Heart left ventricle (tissue), 13 donors: ENCODE measurements at regions not wholly inside any gene's neighbourhood (a gene's known extent, or its start where the extent isn't known, plus 50 kb on each side); places are given as distances from the start of the nearest gene placed in this dataset.

Source experiments
- CTCF ChIP-seq, 12 donors: fragments of 200-600 bp; sonication (generic) in 4 of 12; IDR thresholded peaks; one replicate each; pipeline versions ENCODE4 v1.5.0 to v1.8.0; 2018 to 2022; ENCODE audit warnings: antibody characterized with exemption in 12 of 12, mild to moderate bottlenecking in 5 of 12
- POLR2A ChIP-seq, 2 donors: fragments of 450-650 bp; IDR thresholded peaks; one replicate each; pipeline ENCODE4 v1.6.1; 2017; ENCODE audit warnings: antibody characterized with exemption in 2 of 2, mild to moderate bottlenecking in 2 of 2, moderate library complexity in 2 of 2
- donor health status: ischemic (EF 13 %, LVEDD 7.1; RV severe dilation, severe dysfunction).
- donor health status: DM: no; HTN: yes; CAD: no.
- donor health status: DM: no; HTN: no; CAD: no.
- donor health status: ischemic (EF 25% LVEDD 6.9; RV normal size, moderate dysfunction).
- donor health status: ischemic (EF 25% LVEDD 5.7; RV mildly dilated, moderate dysfunction).
- donor health status: ischemic (EF 35%, LVEDD 5.7; RV mildly dilated, moderate dysfunction).
- donor health status: nonischemic (EF 11% LVEDD 7.7; RV severe dilation, severe dysfunction).
- donor health status: DM: yes; HTN: yes; CAD: no.
- donor health status: PGD.
- donor health status: ischemic (EF 29% LVEDD 5.4; RV normal size, mild dysfunction).
- donor health status: nonischemic (EF 23%, LVEDD 6.1; RV moderate dilation, normal function).

- no peak for TF ChIP-seq POLR2A (IDR thresholded peaks at IDR 0.05)
- no peak for TF ChIP-seq CTCF (IDR thresholded peaks at IDR 0.05)
Observed at GRCh38 chr3:187434524-187434923, 66.3 kb downstream of the RTP4 start.
